GM21619 (cell line): ENCODE measurements at regions not wholly inside any gene's neighbourhood (a gene's known extent, or its start where the extent isn't known, plus 50 kb on each side); places are given as distances from the start of the nearest gene placed in this dataset.
"Not testable (repeated sequence)": the region's sequence is repeated elsewhere in the genome, so short reads cannot be mapped to it uniquely, and the experiment has no call there.

Experiments
- ATAC-seq: cut with Tn5 transposase; IDR thresholded peaks from one replicate; pipeline ENCODE4 v1.9.1; 2021; ENCODE audit not compliant: unreplicated experiment

- no peak for ATAC-seq
Observed at GRCh38 chr2:122523981-122524380, 768.5 kb downstream of the TSN start.

- ATAC-seq, result no peak
Observed at GRCh38 chr2:122525336-122525735, 769.9 kb downstream of the TSN start.

GRCh38 chr2:122528061-122528460, 772.6 kb downstream of the TSN start:
- no peak for ATAC-seq

GRCh38 chr2:122528958-122529705, 773.7 kb downstream of the TSN start:
- ATAC-seq, result no peak

- no peak for ATAC-seq
Observed at GRCh38 chr2:122530814-122531213, 775.4 kb downstream of the TSN start.

GRCh38 chr2:122531290-122532071, 776.0 kb downstream of the TSN start:
- no peak for ATAC-seq

- no peak for ATAC-seq
Observed at GRCh38 chr2:122532072-122532344, 776.6 kb downstream of the TSN start.

GRCh38 chr2:122532481-122532880, 777.0 kb downstream of the TSN start:
- no peak for ATAC-seq

GRCh38 chr2:122535960-122536505, 780.6 kb downstream of the TSN start:
- ATAC-seq, result no peak

GRCh38 chr2:122539311-122539710, 783.9 kb downstream of the TSN start:
- ATAC-seq, result no peak

- ATAC-seq, result no peak
Observed at GRCh38 chr2:122539920-122540319, 784.5 kb downstream of the TSN start.

- no peak for ATAC-seq
Observed at GRCh38 chr2:122542236-122542635, 786.8 kb downstream of the TSN start.

GRCh38 chr2:122542646-122543045, 787.2 kb downstream of the TSN start:
- no peak for ATAC-seq

GRCh38 chr2:122543815-122544214, 788.4 kb downstream of the TSN start:
- no peak for ATAC-seq

- ATAC-seq, result no peak
Observed at GRCh38 chr2:122545821-122546220, 790.4 kb downstream of the TSN start.

GRCh38 chr2:122562775-122563174, 807.3 kb downstream of the TSN start:
- ATAC-seq, result no peak

GRCh38 chr2:122563781-122564180, 808.3 kb downstream of the TSN start:
- ATAC-seq, result no peak

- no peak for ATAC-seq
Observed at GRCh38 chr2:122564843-122565242, 809.4 kb downstream of the TSN start.

GRCh38 chr2:122565364-122565763, 809.9 kb downstream of the TSN start:
- no peak for ATAC-seq

GRCh38 chr2:122570641-122571040, 815.2 kb downstream of the TSN start:
- ATAC-seq, result no peak

- ATAC-seq, result not testable (repeated sequence)
Observed at GRCh38 chr2:122571471-122571870, 816.0 kb downstream of the TSN start.

- no peak for ATAC-seq
Observed at GRCh38 chr2:122575076-122575475, 819.6 kb downstream of the TSN start.
